GM12878 (cell line): ENCODE measurements at regions not wholly inside any gene's neighbourhood (a gene's known extent, or its start where the extent isn't known, plus 50 kb on each side); places are given as distances from the start of the nearest gene placed in this dataset.

Source experiments
- ATAC-seq: fragments of 200-7000 bp; cut with Tn5 transposase; 3 replicates; pipeline ENCODE4 v1.9.1; 2020; ENCODE audit warnings: mild to moderate bottlenecking, moderate library complexity
- BruUV-seq: library from RNA; stranded (reverse); fragments of 400-500 nt; replicated peaks from 2 replicates; lab custom pipeline; 2021; lab: Mats Ljungman, UMichigan
- CTCF ChIA-PET: fragments of 300-600 bp; sonication (Branson Sonifier 250); formaldehyde crosslinking; extraction: SDS; loops from one replicate; lab custom pipeline; 2021; ENCODE audit warnings: inconsistent platforms; lab: Yijun Ruan, JAX
- POLR2A ChIA-PET: fragments of 350-600 bp; formaldehyde crosslinking; extraction: SDS; loops from one replicate; lab custom pipeline; 2021; ENCODE audit warnings: inconsistent platforms; lab: Charles Lee
- RAD21 ChIA-PET: fragments of 300-600 bp; sonication (Branson Sonifier 250); formaldehyde crosslinking; loops from one replicate; lab custom pipeline; 2023; ENCODE audit warnings: antibody characterized with exemption; ENCODE audit not compliant: unreplicated experiment; lab: Charles Lee
- SMC1A ChIA-PET: fragments of 300-600 bp; sonication (Branson Sonifier 250); formaldehyde crosslinking; loops from one replicate; lab custom pipeline; 2023; ENCODE audit not compliant: unreplicated experiment, uncharacterized antibody; lab: Charles Lee
- DNase-seq: peaks from one replicate; pipeline ENCODE4 v3.0.0-alpha.2; 2011; ENCODE audit warnings: low read depth, low spot score
- FAIRE-seq: peaks from 3 replicates; lab custom pipeline; 2011; peaks lifted over from hg19 to GRCh38; lab: Jason Lieb, UNC
- H2AFZ ChIP-seq: 2 replicates; pipeline ENCODE4 v1.6.0; 2011; ENCODE audit warnings: low read depth, low read length, control low read depth; ENCODE audit not compliant: control insufficient read depth
- H3K27ac ChIP-seq: 2 replicates; pipeline ENCODE4 v1.5.1; 2011; ENCODE audit warnings: control low read depth; ENCODE audit not compliant: control insufficient read depth, insufficient read depth
- H3K27me3 ChIP-seq, 2 experiments: replicated peaks in 1 of 2; 2 replicates each; pipeline versions ENCODE4 v1.6.0 to v1.6.1; 2011; ENCODE audit warnings: low read length in 1 of 2; ENCODE audit not compliant: control insufficient read depth in 2 of 2, insufficient read depth in 2 of 2
- H3K36me3 ChIP-seq, 2 experiments: 2 replicates each; pipeline ENCODE4 v1.5.1; 2011; ENCODE audit warnings: low read length in 1 of 2; ENCODE audit not compliant: control insufficient read depth in 2 of 2, insufficient read depth in 2 of 2
- H3K4me1 ChIP-seq: 2 replicates; pipeline ENCODE4 v1.6.1; 2011; ENCODE audit warnings: mild to moderate bottlenecking, low read length, moderate library complexity, mixed read lengths; ENCODE audit not compliant: control insufficient read depth, insufficient read depth
- H3K4me2 ChIP-seq: 2 replicates; pipeline ENCODE4 v1.6.0; 2011; ENCODE audit warnings: control low read depth; ENCODE audit not compliant: control insufficient read depth, insufficient read depth
- H3K4me3 ChIP-seq: fragments of 200-600 bp; sonication (generic); 2 replicates; pipeline ENCODE4 v1.5.1; 2016
- H3K79me2 ChIP-seq: 2 replicates; pipeline ENCODE4 v1.6.0; 2011; ENCODE audit warnings: low read length; ENCODE audit not compliant: control insufficient read depth, insufficient read depth
- H3K9ac ChIP-seq: 2 replicates; pipeline ENCODE4 v1.8.0; 2011; ENCODE audit warnings: low read length, control low read depth, mixed read lengths; ENCODE audit not compliant: control insufficient read depth, insufficient read depth
- H3K9me3 ChIP-seq: replicated peaks from 3 replicates; pipeline ENCODE4 v1.5.1; 2011; ENCODE audit warnings: mild to moderate bottlenecking, low read length; ENCODE audit not compliant: control insufficient read depth, insufficient read depth
- H4K20me1 ChIP-seq: 2 replicates; pipeline ENCODE4 v1.6.0; 2011; ENCODE audit not compliant: control insufficient read depth, insufficient read depth
- BCL11A ChIP-seq: IDR thresholded peaks from 2 replicates; pipeline ENCODE4 v1.6.1; 2011; ENCODE audit warnings: low read depth, low read length
- BMI1 ChIP-seq: fragments of 450-650 bp; IDR thresholded peaks from 2 replicates; pipeline ENCODE4 v1.6.1; 2016; ENCODE audit warnings: mild to moderate bottlenecking, moderate library complexity, borderline replicate concordance
- GATAD2B ChIP-seq: fragments of 450-650 bp; conservative IDR thresholded peaks from 2 replicates; pipeline ENCODE4 v1.6.1; 2017; ENCODE audit warnings: low read depth, mild to moderate bottlenecking, moderate library complexity
- JUND ChIP-seq: IDR thresholded peaks from 2 replicates; pipeline ENCODE4 v1.6.1; 2012; ENCODE audit warnings: low read depth, mild to moderate bottlenecking, low read length, improper control_type of control experiment, moderate library complexity
- MEF2B ChIP-seq: fragments of 450-650 bp; IDR thresholded peaks from 2 replicates; pipeline ENCODE4 v1.6.1; 2018; ENCODE audit warnings: mild to moderate bottlenecking, moderate library complexity; ENCODE audit not compliant: partially characterized antibody, poor library complexity, severe bottlenecking
- MYC ChIP-seq: IDR thresholded peaks from 2 replicates; pipeline ENCODE4 v1.6.1; 2011; ENCODE audit warnings: mild to moderate bottlenecking, low read length, moderate library complexity, inconsistent platforms; ENCODE audit not compliant: insufficient read depth, insufficient replicate concordance, insufficient read length, severe bottlenecking
- NFXL1 ChIP-seq: fragments of 450-650 bp; IDR thresholded peaks from 2 replicates; pipeline ENCODE4 v1.6.1; 2017; ENCODE audit warnings: antibody characterized with exemption, mild to moderate bottlenecking, borderline replicate concordance
- RFX5 ChIP-seq: IDR thresholded peaks from 2 replicates; pipeline ENCODE4 v1.6.1; 2011; ENCODE audit warnings: low read depth, low read length, improper control_type of control experiment
- SMC3 ChIP-seq: IDR thresholded peaks from 2 replicates; pipeline ENCODE4 v1.6.1; 2011; ENCODE audit warnings: low read length, improper control_type of control experiment, borderline replicate concordance
- WGBS: methylation state at CpG from one replicate; pipeline ENCODE4 v1.1.6; 2016; ENCODE audit warnings: low lambda C conversion rate; ENCODE audit not compliant: insufficient replicate concordance, insufficient coverage; ENCODE audit errors: missing lambda C conversion rate; 5-methylcytosine and 5-hydroxymethylcytosine counted together
- in situ Hi-C: fragments of 300-500 bp; cut with MboI; formaldehyde crosslinking; loops from 9 replicates; pipeline ENCODE4 v1.14.3; 2018; ENCODE audit warnings: mixed read lengths
- intact Hi-C: fragments of 100-400 bp; cut with micrococcal nuclease; formaldehyde crosslinking; loops from one replicate; pipeline ENCODE4 v1.14.2; 2022; ENCODE audit not compliant: unreplicated experiment
- TF ChIP-seq, protein P1 (sequence below): IDR thresholded peaks from 2 replicates; pipeline ENCODE4 v1.6.1; 2012; ENCODE audit warnings: mild to moderate bottlenecking, low read depth, low read length
- TF ChIP-seq, protein P2 (sequence below): IDR thresholded peaks from 2 replicates; pipeline ENCODE4 v1.6.1; 2011; ENCODE audit warnings: borderline replicate concordance, low read depth, mild to moderate bottlenecking, moderate library complexity, mixed read lengths, low read length; ENCODE audit not compliant: insufficient read depth; ENCODE audit errors: extremely low read length
- TF ChIP-seq, protein P3 (sequence below): fragments of 450-650 bp; IDR thresholded peaks from 2 replicates; pipeline ENCODE4 v1.6.1; 2017; ENCODE audit warnings: low read depth, mild to moderate bottlenecking, moderate library complexity
- TF ChIP-seq, protein P4 (sequence below): fragments of 150-350 bp; IDR thresholded peaks from 2 replicates; pipeline ENCODE4 v1.6.1; 2014; ENCODE audit warnings: mild to moderate bottlenecking, low read depth, low read length
- TF ChIP-seq, protein P5 (sequence below): fragments of 450-650 bp; IDR thresholded peaks from 2 replicates; pipeline ENCODE4 v1.6.1; 2017; ENCODE audit warnings: borderline replicate concordance

DNA sequence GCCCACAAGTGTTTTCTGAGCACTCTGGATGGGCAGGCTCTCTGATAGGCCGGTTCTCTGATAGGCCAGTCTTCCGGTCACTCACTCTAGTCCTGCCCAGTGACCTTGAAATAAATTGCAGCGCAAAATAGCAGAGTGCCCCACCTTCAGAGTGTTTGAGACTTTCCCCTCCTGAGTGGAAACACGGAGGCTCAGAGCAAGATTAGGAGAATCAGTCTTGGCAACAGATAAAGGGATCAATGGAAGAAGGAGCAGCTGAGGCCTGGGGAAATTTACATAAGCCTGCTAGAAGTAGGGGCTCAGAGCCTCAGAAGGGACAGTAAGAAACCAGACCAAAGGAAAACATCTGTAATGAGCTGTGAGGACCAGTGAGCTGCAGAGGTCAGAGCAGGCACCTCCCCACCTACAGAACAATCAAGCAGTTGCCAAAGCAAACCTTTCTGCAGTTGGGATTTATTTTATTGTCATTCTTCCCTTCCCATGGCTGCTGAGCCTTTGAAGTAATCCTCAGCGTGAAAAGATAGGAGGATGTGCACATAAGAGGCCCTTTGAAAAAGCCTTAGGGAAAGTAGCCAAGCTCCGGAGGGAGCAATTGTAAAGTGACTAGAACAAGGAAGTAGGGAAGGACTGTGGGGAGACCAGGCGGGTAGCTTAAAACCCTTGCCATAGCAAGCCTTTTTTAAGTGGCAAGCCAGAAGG is 89.1 kb upstream of the TSPAN5 start:
- Histone ChIP-seq H3K79me2 (no peaks in the 10 kb centered on the region), H3K4me3 (no peak overlapping the region), H2AFZ (no peak overlapping the region), H3K4me1 (no peaks in the 10 kb centered on the region), H3K4me2 (no peak overlapping the region), H4K20me1 (no peaks in the 10 kb centered on the region), H3K9me3 (no peaks in the 10 kb centered on the region), H3K27me3 (no peaks in the 10 kb centered on the region), H3K36me3 (no peaks in the 10 kb centered on the region), H3K9ac (no peak overlapping the region), H3K27ac (no peak overlapping the region)
- BruUV-seq: no TSS peak
- ATAC-seq (no peak), FAIRE-seq (no peak), DNase-seq (no peak)
- intact Hi-C loops: no loop called here
- ChIA-PET RAD21 (no interaction called here), CTCF (interaction anchor here (1.2 kb wide), 1 partner anchor 8 kb away, joined by 3 read pairs; no protein-coding TSS in a partner anchor), SMC1A (no interaction called here), POLR2A (no interaction called here)
- 42% methylated on average over 7 of the region's 7 CpGs for WGBS
- in situ Hi-C loops: no loop called here
- no peak for TF ChIP-seq MEF2B
- TF ChIP-seq GATAD2B: no peak
- TF ChIP-seq, protein P1, sequence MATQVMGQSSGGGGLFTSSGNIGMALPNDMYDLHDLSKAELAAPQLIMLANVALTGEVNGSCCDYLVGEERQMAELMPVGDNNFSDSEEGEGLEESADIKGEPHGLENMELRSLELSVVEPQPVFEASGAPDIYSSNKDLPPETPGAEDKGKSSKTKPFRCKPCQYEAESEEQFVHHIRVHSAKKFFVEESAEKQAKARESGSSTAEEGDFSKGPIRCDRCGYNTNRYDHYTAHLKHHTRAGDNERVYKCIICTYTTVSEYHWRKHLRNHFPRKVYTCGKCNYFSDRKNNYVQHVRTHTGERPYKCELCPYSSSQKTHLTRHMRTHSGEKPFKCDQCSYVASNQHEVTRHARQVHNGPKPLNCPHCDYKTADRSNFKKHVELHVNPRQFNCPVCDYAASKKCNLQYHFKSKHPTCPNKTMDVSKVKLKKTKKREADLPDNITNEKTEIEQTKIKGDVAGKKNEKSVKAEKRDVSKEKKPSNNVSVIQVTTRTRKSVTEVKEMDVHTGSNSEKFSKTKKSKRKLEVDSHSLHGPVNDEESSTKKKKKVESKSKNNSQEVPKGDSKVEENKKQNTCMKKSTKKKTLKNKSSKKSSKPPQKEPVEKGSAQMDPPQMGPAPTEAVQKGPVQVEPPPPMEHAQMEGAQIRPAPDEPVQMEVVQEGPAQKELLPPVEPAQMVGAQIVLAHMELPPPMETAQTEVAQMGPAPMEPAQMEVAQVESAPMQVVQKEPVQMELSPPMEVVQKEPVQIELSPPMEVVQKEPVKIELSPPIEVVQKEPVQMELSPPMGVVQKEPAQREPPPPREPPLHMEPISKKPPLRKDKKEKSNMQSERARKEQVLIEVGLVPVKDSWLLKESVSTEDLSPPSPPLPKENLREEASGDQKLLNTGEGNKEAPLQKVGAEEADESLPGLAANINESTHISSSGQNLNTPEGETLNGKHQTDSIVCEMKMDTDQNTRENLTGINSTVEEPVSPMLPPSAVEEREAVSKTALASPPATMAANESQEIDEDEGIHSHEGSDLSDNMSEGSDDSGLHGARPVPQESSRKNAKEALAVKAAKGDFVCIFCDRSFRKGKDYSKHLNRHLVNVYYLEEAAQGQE: no peak
- TF ChIP-seq, protein P2, sequence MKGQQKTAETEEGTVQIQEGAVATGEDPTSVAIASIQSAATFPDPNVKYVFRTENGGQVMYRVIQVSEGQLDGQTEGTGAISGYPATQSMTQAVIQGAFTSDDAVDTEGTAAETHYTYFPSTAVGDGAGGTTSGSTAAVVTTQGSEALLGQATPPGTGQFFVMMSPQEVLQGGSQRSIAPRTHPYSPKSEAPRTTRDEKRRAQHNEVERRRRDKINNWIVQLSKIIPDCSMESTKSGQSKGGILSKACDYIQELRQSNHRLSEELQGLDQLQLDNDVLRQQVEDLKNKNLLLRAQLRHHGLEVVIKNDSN: no peak
- no peak for TF ChIP-seq SMC3
- no peak for TF ChIP-seq NFXL1
- TF ChIP-seq JUND: no peak
- no peak for TF ChIP-seq MYC
- no peak for TF ChIP-seq BMI1
- TF ChIP-seq BCL11A: no peak
- no peak for TF ChIP-seq RFX5
- TF ChIP-seq, protein P3, sequence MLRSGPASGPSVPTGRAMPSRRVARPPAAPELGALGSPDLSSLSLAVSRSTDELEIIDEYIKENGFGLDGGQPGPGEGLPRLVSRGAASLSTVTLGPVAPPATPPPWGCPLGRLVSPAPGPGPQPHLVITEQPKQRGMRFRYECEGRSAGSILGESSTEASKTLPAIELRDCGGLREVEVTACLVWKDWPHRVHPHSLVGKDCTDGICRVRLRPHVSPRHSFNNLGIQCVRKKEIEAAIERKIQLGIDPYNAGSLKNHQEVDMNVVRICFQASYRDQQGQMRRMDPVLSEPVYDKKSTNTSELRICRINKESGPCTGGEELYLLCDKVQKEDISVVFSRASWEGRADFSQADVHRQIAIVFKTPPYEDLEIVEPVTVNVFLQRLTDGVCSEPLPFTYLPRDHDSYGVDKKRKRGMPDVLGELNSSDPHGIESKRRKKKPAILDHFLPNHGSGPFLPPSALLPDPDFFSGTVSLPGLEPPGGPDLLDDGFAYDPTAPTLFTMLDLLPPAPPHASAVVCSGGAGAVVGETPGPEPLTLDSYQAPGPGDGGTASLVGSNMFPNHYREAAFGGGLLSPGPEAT: no peak
- TF ChIP-seq, protein P4, sequence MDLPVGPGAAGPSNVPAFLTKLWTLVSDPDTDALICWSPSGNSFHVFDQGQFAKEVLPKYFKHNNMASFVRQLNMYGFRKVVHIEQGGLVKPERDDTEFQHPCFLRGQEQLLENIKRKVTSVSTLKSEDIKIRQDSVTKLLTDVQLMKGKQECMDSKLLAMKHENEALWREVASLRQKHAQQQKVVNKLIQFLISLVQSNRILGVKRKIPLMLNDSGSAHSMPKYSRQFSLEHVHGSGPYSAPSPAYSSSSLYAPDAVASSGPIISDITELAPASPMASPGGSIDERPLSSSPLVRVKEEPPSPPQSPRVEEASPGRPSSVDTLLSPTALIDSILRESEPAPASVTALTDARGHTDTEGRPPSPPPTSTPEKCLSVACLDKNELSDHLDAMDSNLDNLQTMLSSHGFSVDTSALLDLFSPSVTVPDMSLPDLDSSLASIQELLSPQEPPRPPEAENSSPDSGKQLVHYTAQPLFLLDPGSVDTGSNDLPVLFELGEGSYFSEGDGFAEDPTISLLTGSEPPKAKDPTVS: no peak
- TF ChIP-seq, protein P5, sequence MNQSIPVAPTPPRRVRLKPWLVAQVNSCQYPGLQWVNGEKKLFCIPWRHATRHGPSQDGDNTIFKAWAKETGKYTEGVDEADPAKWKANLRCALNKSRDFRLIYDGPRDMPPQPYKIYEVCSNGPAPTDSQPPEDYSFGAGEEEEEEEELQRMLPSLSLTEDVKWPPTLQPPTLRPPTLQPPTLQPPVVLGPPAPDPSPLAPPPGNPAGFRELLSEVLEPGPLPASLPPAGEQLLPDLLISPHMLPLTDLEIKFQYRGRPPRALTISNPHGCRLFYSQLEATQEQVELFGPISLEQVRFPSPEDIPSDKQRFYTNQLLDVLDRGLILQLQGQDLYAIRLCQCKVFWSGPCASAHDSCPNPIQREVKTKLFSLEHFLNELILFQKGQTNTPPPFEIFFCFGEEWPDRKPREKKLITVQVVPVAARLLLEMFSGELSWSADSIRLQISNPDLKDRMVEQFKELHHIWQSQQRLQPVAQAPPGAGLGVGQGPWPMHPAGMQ: no peak
